ENCODE measurements at regions not wholly inside any gene's neighbourhood (a gene's known extent, or its start where the extent isn't known, plus 50 kb on each side); places are given as distances from the start of the nearest gene placed in this dataset.
"Not testable (repeated sequence)": the region's sequence is repeated elsewhere in the genome, so short reads cannot be mapped to it uniquely, and the experiment has no call there.

DNA sequence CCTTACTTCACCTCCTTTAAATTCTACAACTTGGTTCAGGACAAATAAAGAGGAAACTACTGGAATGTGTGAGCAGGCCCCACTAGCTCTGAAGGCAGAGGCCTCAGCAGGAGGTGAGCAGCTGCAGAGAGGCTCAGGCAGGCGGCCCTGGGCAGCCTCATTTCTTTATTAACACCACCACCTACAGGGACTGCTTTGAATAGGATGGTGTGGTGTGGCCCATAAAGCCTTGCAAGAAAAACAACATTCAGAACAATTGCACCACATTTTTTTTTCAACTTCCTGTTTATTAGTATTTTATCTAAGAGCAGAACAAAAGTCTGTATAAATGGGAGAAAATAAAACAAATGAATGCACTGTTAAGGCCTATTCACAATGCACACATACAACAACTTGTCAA lies 333.7 kb downstream of the BCL2L11 start:
- not testable (repeated sequence) for H3K23ac ChIP-seq (ENCODE audit: low read length); H2AFZ ChIP-seq (ENCODE audit: insufficient read depth, low read length, poor library complexity); H3K9me3 ChIP-seq (ENCODE audit: insufficient read depth, low read depth, low read length); H3K4me1 ChIP-seq (ENCODE audit: control insufficient read depth in 1 of 2, insufficient read depth in 2 of 2, low read length in 2 of 2); H3K36me3 ChIP-seq (ENCODE audit: control insufficient read depth in 1 of 2, insufficient read depth in 2 of 2, low read length in 2 of 2); H3K4ac ChIP-seq (ENCODE audit: low read depth, low read length); H3K79me2 ChIP-seq (ENCODE audit: control insufficient read depth, insufficient read depth, low read length, poor library complexity); H4K91ac ChIP-seq (ENCODE audit: low read depth, low read length); H2BK120ac ChIP-seq (ENCODE audit: insufficient read depth, low read length, poor library complexity); H3K4me2 ChIP-seq (ENCODE audit: low read length); H4K8ac ChIP-seq (ENCODE audit: low read depth, low read length); H3K27ac ChIP-seq (ENCODE audit: low read depth, low read length); H3K27me3 ChIP-seq (ENCODE audit: insufficient read depth, low read length); H3K9ac ChIP-seq (ENCODE audit: low read length); H3K18ac ChIP-seq (ENCODE audit: low read length); H3K79me1 ChIP-seq (ENCODE audit: low read length); H3K14ac ChIP-seq (ENCODE audit: low read length); H2AK5ac ChIP-seq (ENCODE audit: low read length); H2BK12ac ChIP-seq (ENCODE audit: low read length); H2BK5ac ChIP-seq (ENCODE audit: low read depth, low read length, poor library complexity); H4K12ac ChIP-seq (ENCODE audit: low read depth, low read length); H3K4me3 ChIP-seq (ENCODE audit: low read depth, low read length)
- WGBS (ENCODE audit: extremely low coverage, insufficient coverage, insufficient read length), result no CpG with 5 or more reads among the region's 1 CpG
- peak in 1 of 2 donors; percentile 34 for DNase-seq

DNA sequence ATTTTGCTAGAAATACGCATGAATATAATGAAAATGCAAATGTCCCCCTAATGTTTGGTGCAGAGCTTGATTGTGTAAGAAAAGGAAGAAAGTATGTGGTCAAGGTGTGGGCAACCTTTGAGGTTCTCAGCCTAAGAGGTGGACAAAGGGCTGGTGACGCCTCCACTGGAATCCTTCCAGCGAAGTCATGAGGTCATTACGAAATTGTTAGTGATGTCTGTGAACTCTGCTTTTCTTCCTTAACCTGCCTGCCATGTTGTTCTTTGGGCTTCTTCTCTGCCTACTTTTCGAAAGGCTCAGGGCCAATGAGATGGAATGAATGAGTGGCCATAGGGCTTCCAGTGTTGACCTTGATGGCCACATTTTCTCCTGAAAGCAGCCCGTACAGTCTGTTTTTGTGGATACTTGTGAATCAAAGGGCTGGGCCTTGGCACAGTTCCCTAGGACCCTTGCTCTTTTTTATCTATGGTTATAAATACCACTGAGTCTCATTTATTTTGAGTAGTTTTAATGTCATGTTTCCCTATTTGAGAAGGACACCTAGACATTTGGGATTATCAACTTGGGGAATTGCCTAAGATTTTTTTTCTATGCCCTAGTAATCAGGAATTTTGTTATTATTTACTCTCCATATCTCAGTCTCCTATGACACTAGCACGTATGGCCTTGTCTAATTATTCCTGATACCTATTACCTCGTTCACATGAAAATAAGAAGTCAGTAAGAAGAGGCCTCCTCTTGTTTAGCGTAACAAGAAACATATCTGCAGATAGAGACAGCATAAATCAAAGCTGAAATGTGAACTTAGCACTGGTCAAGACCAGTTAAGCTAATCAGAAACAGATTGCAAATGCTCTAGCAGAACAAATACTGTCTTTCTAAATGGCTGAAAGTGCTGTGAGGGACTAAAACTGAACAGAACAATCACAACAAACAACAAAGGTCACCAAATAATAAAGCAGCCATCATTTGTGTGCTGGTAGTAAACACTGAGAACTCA lies 334.6 kb downstream of the BCL2L11 start:
- not testable (repeated sequence) for H3K14ac ChIP-seq (ENCODE audit: low read length); H3K79me2 ChIP-seq (ENCODE audit: control insufficient read depth, insufficient read depth, low read length, poor library complexity); H3K36me3 ChIP-seq (ENCODE audit: control insufficient read depth in 1 of 2, insufficient read depth in 2 of 2, low read length in 2 of 2)

DNA sequence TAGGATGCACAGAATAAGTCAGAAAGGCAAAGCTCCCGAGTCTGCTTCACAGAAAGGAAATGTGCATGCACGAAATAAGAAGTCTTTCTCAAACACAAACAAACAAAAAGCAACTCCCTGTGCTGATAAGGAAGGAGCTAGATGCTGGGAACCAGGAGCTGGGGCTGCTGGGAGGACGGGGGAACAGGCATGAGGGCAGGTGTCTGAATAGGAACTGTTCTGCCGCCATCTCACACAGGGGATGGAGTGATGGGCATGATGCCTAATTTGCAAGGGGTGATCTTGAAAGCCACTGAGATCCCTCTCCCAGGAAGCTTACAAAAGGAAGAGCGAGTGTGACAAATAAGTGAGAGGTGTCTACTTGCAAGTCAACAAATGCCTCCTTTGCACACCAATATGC lies 336.5 kb downstream of the BCL2L11 start:
- not testable (repeated sequence) for H3K14ac ChIP-seq (ENCODE audit: low read length); H3K79me1 ChIP-seq (ENCODE audit: low read length); H4K8ac ChIP-seq (ENCODE audit: low read depth, low read length); H4K12ac ChIP-seq (ENCODE audit: low read depth, low read length); DNase-seq; H3K79me2 ChIP-seq (ENCODE audit: control insufficient read depth, insufficient read depth, low read length, poor library complexity); H3K4ac ChIP-seq (ENCODE audit: low read depth, low read length); H3K23ac ChIP-seq (ENCODE audit: low read length); H3K9me3 ChIP-seq (ENCODE audit: insufficient read depth, low read depth, low read length); H3K27me3 ChIP-seq (ENCODE audit: insufficient read depth, low read length); H3K27ac ChIP-seq (ENCODE audit: low read depth, low read length); H4K91ac ChIP-seq (ENCODE audit: low read depth, low read length); H3K18ac ChIP-seq (ENCODE audit: low read length); H3K4me2 ChIP-seq (ENCODE audit: low read length); H2AFZ ChIP-seq (ENCODE audit: insufficient read depth, low read length, poor library complexity); H2BK12ac ChIP-seq (ENCODE audit: low read length); H3K36me3 ChIP-seq (ENCODE audit: control insufficient read depth in 1 of 2, insufficient read depth in 2 of 2, low read length in 2 of 2); H2BK120ac ChIP-seq (ENCODE audit: insufficient read depth, low read length, poor library complexity); H3K4me1 ChIP-seq (ENCODE audit: control insufficient read depth in 1 of 2, insufficient read depth in 2 of 2, low read length in 2 of 2); H3K4me3 ChIP-seq (ENCODE audit: low read depth, low read length); H2BK5ac ChIP-seq (ENCODE audit: low read depth, low read length, poor library complexity); H3K9ac ChIP-seq (ENCODE audit: low read length); H2AK5ac ChIP-seq (ENCODE audit: low read length)
- no CpG with 5 or more reads among the region's 5 CpGs for WGBS (ENCODE audit: extremely low coverage, insufficient coverage, insufficient read length)

More for the DNA sequence above, 334.6 kb downstream of the BCL2L11 start:
- not testable (repeated sequence) for H4K91ac ChIP-seq (ENCODE audit: low read depth, low read length); H3K79me1 ChIP-seq (ENCODE audit: low read length); H2BK5ac ChIP-seq (ENCODE audit: low read depth, low read length, poor library complexity); H3K9me3 ChIP-seq (ENCODE audit: insufficient read depth, low read depth, low read length); H2BK12ac ChIP-seq (ENCODE audit: low read length); H3K27ac ChIP-seq (ENCODE audit: low read depth, low read length); DNase-seq; H3K18ac ChIP-seq (ENCODE audit: low read length); H2BK120ac ChIP-seq (ENCODE audit: insufficient read depth, low read length, poor library complexity); H2AK5ac ChIP-seq (ENCODE audit: low read length); H3K4ac ChIP-seq (ENCODE audit: low read depth, low read length); H3K9ac ChIP-seq (ENCODE audit: low read length); H3K4me1 ChIP-seq (ENCODE audit: control insufficient read depth in 1 of 2, insufficient read depth in 2 of 2, low read length in 2 of 2); H4K12ac ChIP-seq (ENCODE audit: low read depth, low read length); H3K4me2 ChIP-seq (ENCODE audit: low read length); H3K4me3 ChIP-seq (ENCODE audit: low read depth, low read length); H3K27me3 ChIP-seq (ENCODE audit: insufficient read depth, low read length); H3K23ac ChIP-seq (ENCODE audit: low read length); H2AFZ ChIP-seq (ENCODE audit: insufficient read depth, low read length, poor library complexity); H4K8ac ChIP-seq (ENCODE audit: low read depth, low read length)
- WGBS (ENCODE audit: extremely low coverage, insufficient coverage, insufficient read length), result no CpG with 5 or more reads among the region's 9 CpGs

DNA sequence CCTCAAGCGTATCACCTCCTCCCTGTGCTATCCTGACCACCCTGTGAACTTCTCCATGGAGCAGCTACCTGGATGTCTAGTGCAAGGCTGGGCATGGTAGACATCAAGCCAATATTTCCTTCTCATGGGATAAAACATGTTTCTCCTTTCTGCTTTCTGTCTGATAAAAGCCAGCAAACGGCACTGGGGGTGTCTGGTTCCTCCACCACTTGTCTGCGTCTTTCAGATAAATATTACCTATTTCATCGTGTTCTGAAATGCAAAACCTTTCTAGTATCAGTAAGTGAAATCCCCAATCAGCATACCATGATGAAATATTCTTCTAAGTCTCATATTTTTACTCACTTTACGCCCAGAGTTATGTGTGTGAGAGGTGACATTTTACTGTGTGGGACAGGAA lies 340.2 kb downstream of the BCL2L11 start:
- H4K91ac ChIP-seq (ENCODE audit: low read depth, low read length); H3K18ac ChIP-seq (ENCODE audit: low read length); H3K4me1 ChIP-seq (ENCODE audit: control insufficient read depth in 1 of 2, insufficient read depth in 2 of 2, low read length in 2 of 2); H3K4me2 ChIP-seq (ENCODE audit: low read length); H2AFZ ChIP-seq (ENCODE audit: insufficient read depth, low read length, poor library complexity); H3K23ac ChIP-seq (ENCODE audit: low read length); H3K36me3 ChIP-seq (ENCODE audit: control insufficient read depth in 1 of 2, insufficient read depth in 2 of 2, low read length in 2 of 2); H3K79me2 ChIP-seq (ENCODE audit: control insufficient read depth, insufficient read depth, low read length, poor library complexity); H3K27ac ChIP-seq (ENCODE audit: low read depth, low read length); H3K4me3 ChIP-seq (ENCODE audit: low read depth, low read length); H2BK12ac ChIP-seq (ENCODE audit: low read length); H3K9me3 ChIP-seq (ENCODE audit: insufficient read depth, low read depth, low read length); H3K9ac ChIP-seq (ENCODE audit: low read length); H3K4ac ChIP-seq (ENCODE audit: low read depth, low read length); H2AK5ac ChIP-seq (ENCODE audit: low read length); H3K27me3 ChIP-seq (ENCODE audit: insufficient read depth, low read length); H2BK120ac ChIP-seq (ENCODE audit: insufficient read depth, low read length, poor library complexity); H3K14ac ChIP-seq (ENCODE audit: low read length); H4K12ac ChIP-seq (ENCODE audit: low read depth, low read length); H4K8ac ChIP-seq (ENCODE audit: low read depth, low read length); H3K79me1 ChIP-seq (ENCODE audit: low read length); H2BK5ac ChIP-seq (ENCODE audit: low read depth, low read length, poor library complexity): not testable (repeated sequence)
- peak in 1 of 2 donors; percentile 61 for DNase-seq
- WGBS (ENCODE audit: extremely low coverage, insufficient coverage, insufficient read length), result no CpG with 5 or more reads among the region's 5 CpGs
